ENCODE measurements at regions not wholly inside any gene's neighbourhood (a gene's known extent, or its start where the extent isn't known, plus 50 kb on each side); places are given as distances from the start of the nearest gene placed in this dataset.

DNA sequence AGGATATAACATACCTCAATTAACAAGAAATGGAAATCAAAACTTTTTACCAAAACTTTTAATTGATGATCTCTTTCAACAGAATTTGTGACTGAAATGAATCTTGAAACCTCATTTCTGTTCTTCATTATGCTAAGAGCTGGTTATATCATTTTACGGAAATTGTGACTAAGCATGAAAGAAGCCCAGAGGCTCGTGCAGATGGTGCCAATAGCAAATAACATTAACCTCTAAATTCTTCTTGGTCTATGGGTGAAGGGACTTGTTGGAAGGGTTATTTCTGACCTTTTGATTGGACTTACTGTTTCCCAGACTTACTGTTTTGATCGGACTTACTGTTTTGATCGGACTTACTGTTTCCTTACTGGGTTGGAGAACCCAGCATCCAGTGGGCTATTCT is 435.6 kb downstream of the TDRD15 start:
- TF ChIP-seq, protein P1, sequence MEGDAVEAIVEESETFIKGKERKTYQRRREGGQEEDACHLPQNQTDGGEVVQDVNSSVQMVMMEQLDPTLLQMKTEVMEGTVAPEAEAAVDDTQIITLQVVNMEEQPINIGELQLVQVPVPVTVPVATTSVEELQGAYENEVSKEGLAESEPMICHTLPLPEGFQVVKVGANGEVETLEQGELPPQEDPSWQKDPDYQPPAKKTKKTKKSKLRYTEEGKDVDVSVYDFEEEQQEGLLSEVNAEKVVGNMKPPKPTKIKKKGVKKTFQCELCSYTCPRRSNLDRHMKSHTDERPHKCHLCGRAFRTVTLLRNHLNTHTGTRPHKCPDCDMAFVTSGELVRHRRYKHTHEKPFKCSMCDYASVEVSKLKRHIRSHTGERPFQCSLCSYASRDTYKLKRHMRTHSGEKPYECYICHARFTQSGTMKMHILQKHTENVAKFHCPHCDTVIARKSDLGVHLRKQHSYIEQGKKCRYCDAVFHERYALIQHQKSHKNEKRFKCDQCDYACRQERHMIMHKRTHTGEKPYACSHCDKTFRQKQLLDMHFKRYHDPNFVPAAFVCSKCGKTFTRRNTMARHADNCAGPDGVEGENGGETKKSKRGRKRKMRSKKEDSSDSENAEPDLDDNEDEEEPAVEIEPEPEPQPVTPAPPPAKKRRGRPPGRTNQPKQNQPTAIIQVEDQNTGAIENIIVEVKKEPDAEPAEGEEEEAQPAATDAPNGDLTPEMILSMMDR (IDR thresholded peaks at IDR 0.05 in 4 of 5, conservative IDR thresholded peaks at IDR 0.05 in 1 of 5): no peak
- TF ChIP-seq POLR2A (IDR thresholded peaks at IDR 0.05): no peak

Measured in gastrocnemius medialis (tissue), 4 donors.